Keratinocyte (primary cell): ENCODE measurements at regions not wholly inside any gene's neighbourhood (a gene's known extent, or its start where the extent isn't known, plus 50 kb on each side); places are given as distances from the start of the nearest gene placed in this dataset.

ENCODE experiments used
- CTCF ChIP-seq, 3 experiments: IDR thresholded peaks in 1 of 3; conservative IDR thresholded peaks in 1 of 3; optimal IDR thresholded peaks in 1 of 3; 2 replicates in 2 of 3; 3 replicates in 1 of 3; pipeline versions ENCODE3 to v1.5.1; 2011; ENCODE audit warnings: low read length in 3 of 3, mild to moderate bottlenecking in 3 of 3, moderate library complexity in 2 of 3, control low read depth in 1 of 3, inconsistent platforms in 1 of 3; ENCODE audit not compliant: insufficient read depth in 2 of 3; ENCODE audit errors: extremely low read depth in 1 of 3
- EZH2 ChIP-seq: IDR thresholded peaks from one replicate; pipeline ENCODE4 v1.6.1; 2012; ENCODE audit warnings: inconsistent platforms, mild to moderate bottlenecking, low read length, moderate library complexity

- TF ChIP-seq CTCF (optimal IDR thresholded peaks at IDR 0.05 in 1 of 3, IDR thresholded peaks at IDR 0.05 in 1 of 3, conservative IDR thresholded peaks at IDR 0.05 in 1 of 3; ENCODE audit: extremely low read depth in 1 of 3, insufficient read depth in 2 of 3, low read length in 3 of 3) (no peak), EZH2 (no peak)
These were observed 81.2 kb upstream of the OTOGL start for GRCh38 chr12:80018119-80018518.
